HL-60 (cell line): ENCODE measurements at regions not wholly inside any gene's neighbourhood (a gene's known extent, or its start where the extent isn't known, plus 50 kb on each side); places are given as distances from the start of the nearest gene placed in this dataset.

Experiments used
- POLR2AphosphoS5 ChIP-seq: IDR thresholded peaks from 2 replicates; pipeline ENCODE4 v1.6.1; 2012; ENCODE audit warnings: low read depth
- TF ChIP-seq, protein P1 (sequence below): IDR thresholded peaks from one replicate; pipeline ENCODE4 v1.5.1; 2011; ENCODE audit warnings: low read length, control low read depth, inconsistent platforms; ENCODE audit not compliant: insufficient read depth
- TF ChIP-seq, protein P2 (sequence below): IDR thresholded peaks from 2 replicates; pipeline ENCODE4 v1.6.1; 2012; ENCODE audit warnings: low read depth; ENCODE audit not compliant: insufficient replicate concordance

DNA sequence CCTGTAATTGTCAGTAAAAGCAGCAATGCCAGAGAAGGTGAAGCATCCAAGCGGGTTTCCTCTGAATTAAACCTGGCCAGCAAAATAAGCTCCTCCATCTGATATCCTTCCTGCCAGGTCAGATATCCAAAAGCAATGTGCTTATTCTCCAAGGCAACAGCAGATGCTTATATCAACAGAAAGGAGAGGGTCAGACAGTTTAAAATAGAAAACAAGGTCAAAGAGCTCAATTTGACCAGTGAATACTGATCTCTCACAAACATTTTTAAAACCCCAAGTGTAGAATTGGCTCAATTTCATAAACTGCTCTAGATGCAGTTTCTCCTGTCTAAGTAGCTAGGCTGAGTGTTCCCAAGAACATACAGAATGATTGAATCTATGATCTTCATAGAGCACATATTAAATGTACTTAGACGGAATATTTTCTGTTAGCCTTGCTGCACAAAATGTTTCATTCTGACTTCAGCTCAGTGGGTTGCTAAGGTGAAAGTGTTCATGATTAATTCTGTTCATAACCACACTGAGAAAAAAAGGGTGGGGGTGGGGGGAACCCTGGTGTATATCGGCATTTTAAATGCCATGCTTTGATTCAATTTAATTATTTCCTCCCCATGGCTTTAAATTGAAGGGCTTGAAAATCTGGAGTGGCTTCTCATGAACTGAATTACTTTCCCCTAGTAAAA, 174.2 kb upstream of the ARHGAP20 start:
- no peak for TF ChIP-seq POLR2AphosphoS5
- TF ChIP-seq, protein P1, sequence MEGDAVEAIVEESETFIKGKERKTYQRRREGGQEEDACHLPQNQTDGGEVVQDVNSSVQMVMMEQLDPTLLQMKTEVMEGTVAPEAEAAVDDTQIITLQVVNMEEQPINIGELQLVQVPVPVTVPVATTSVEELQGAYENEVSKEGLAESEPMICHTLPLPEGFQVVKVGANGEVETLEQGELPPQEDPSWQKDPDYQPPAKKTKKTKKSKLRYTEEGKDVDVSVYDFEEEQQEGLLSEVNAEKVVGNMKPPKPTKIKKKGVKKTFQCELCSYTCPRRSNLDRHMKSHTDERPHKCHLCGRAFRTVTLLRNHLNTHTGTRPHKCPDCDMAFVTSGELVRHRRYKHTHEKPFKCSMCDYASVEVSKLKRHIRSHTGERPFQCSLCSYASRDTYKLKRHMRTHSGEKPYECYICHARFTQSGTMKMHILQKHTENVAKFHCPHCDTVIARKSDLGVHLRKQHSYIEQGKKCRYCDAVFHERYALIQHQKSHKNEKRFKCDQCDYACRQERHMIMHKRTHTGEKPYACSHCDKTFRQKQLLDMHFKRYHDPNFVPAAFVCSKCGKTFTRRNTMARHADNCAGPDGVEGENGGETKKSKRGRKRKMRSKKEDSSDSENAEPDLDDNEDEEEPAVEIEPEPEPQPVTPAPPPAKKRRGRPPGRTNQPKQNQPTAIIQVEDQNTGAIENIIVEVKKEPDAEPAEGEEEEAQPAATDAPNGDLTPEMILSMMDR, result no peak
- TF ChIP-seq, protein P2, sequence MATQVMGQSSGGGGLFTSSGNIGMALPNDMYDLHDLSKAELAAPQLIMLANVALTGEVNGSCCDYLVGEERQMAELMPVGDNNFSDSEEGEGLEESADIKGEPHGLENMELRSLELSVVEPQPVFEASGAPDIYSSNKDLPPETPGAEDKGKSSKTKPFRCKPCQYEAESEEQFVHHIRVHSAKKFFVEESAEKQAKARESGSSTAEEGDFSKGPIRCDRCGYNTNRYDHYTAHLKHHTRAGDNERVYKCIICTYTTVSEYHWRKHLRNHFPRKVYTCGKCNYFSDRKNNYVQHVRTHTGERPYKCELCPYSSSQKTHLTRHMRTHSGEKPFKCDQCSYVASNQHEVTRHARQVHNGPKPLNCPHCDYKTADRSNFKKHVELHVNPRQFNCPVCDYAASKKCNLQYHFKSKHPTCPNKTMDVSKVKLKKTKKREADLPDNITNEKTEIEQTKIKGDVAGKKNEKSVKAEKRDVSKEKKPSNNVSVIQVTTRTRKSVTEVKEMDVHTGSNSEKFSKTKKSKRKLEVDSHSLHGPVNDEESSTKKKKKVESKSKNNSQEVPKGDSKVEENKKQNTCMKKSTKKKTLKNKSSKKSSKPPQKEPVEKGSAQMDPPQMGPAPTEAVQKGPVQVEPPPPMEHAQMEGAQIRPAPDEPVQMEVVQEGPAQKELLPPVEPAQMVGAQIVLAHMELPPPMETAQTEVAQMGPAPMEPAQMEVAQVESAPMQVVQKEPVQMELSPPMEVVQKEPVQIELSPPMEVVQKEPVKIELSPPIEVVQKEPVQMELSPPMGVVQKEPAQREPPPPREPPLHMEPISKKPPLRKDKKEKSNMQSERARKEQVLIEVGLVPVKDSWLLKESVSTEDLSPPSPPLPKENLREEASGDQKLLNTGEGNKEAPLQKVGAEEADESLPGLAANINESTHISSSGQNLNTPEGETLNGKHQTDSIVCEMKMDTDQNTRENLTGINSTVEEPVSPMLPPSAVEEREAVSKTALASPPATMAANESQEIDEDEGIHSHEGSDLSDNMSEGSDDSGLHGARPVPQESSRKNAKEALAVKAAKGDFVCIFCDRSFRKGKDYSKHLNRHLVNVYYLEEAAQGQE, result no peak
